ENCODE measurements at regions not wholly inside any gene's neighbourhood (a gene's known extent, or its start where the extent isn't known, plus 50 kb on each side); places are given as distances from the start of the nearest gene placed in this dataset.
"Not testable (repeated sequence)": the region's sequence is repeated elsewhere in the genome, so short reads cannot be mapped to it uniquely, and the experiment has no call there.

GRCh38 chr14:105928171-105929111 is 402.1 kb downstream of the TMEM121 start:
- not testable (repeated sequence) for TF ChIP-seq CTCF, POLR2AphosphoS5, POLR2A (IDR thresholded peaks at IDR 0.05)
